GM12878 (cell line): ENCODE measurements at regions not wholly inside any gene's neighbourhood (a gene's known extent, or its start where the extent isn't known, plus 50 kb on each side); places are given as distances from the start of the nearest gene placed in this dataset.

Experiments used
- ATAC-seq: fragments of 200-7000 bp; cut with Tn5 transposase; 3 replicates; pipeline ENCODE4 v1.9.1; 2020; ENCODE audit warnings: mild to moderate bottlenecking, moderate library complexity
- BruUV-seq: library from RNA; stranded (reverse); fragments of 400-500 nt; replicated peaks from 2 replicates; lab custom pipeline; 2021; lab: Mats Ljungman, UMichigan
- CTCF ChIA-PET: fragments of 300-600 bp; sonication (Branson Sonifier 250); formaldehyde crosslinking; extraction: SDS; loops from one replicate; lab custom pipeline; 2021; ENCODE audit warnings: inconsistent platforms; lab: Yijun Ruan, JAX
- POLR2A ChIA-PET: fragments of 350-600 bp; formaldehyde crosslinking; extraction: SDS; loops from one replicate; lab custom pipeline; 2021; ENCODE audit warnings: inconsistent platforms; lab: Charles Lee
- RAD21 ChIA-PET: fragments of 300-600 bp; sonication (Branson Sonifier 250); formaldehyde crosslinking; loops from one replicate; lab custom pipeline; 2023; ENCODE audit warnings: antibody characterized with exemption; ENCODE audit not compliant: unreplicated experiment; lab: Charles Lee
- SMC1A ChIA-PET: fragments of 300-600 bp; sonication (Branson Sonifier 250); formaldehyde crosslinking; loops from one replicate; lab custom pipeline; 2023; ENCODE audit not compliant: unreplicated experiment, uncharacterized antibody; lab: Charles Lee
- DNase-seq: peaks from one replicate; pipeline ENCODE4 v3.0.0-alpha.2; 2011; ENCODE audit warnings: low read depth, low spot score
- FAIRE-seq: peaks from 3 replicates; lab custom pipeline; 2011; peaks lifted over from hg19 to GRCh38; lab: Jason Lieb, UNC
- H2AFZ ChIP-seq: 2 replicates; pipeline ENCODE4 v1.6.0; 2011; ENCODE audit warnings: low read depth, low read length, control low read depth; ENCODE audit not compliant: control insufficient read depth
- H3K27ac ChIP-seq: 2 replicates; pipeline ENCODE4 v1.5.1; 2011; ENCODE audit warnings: control low read depth; ENCODE audit not compliant: control insufficient read depth, insufficient read depth
- H3K27me3 ChIP-seq, 2 experiments: replicated peaks in 1 of 2; 2 replicates each; pipeline versions ENCODE4 v1.6.0 to v1.6.1; 2011; ENCODE audit warnings: low read length in 1 of 2; ENCODE audit not compliant: control insufficient read depth in 2 of 2, insufficient read depth in 2 of 2
- H3K36me3 ChIP-seq, 2 experiments: 2 replicates each; pipeline ENCODE4 v1.5.1; 2011; ENCODE audit warnings: low read length in 1 of 2; ENCODE audit not compliant: control insufficient read depth in 2 of 2, insufficient read depth in 2 of 2
- H3K4me1 ChIP-seq: 2 replicates; pipeline ENCODE4 v1.6.1; 2011; ENCODE audit warnings: mild to moderate bottlenecking, low read length, moderate library complexity, mixed read lengths; ENCODE audit not compliant: control insufficient read depth, insufficient read depth
- H3K4me2 ChIP-seq: 2 replicates; pipeline ENCODE4 v1.6.0; 2011; ENCODE audit warnings: control low read depth; ENCODE audit not compliant: control insufficient read depth, insufficient read depth
- H3K4me3 ChIP-seq: fragments of 200-600 bp; sonication (generic); 2 replicates; pipeline ENCODE4 v1.5.1; 2016
- H3K79me2 ChIP-seq: 2 replicates; pipeline ENCODE4 v1.6.0; 2011; ENCODE audit warnings: low read length; ENCODE audit not compliant: control insufficient read depth, insufficient read depth
- H3K9ac ChIP-seq: 2 replicates; pipeline ENCODE4 v1.8.0; 2011; ENCODE audit warnings: low read length, control low read depth, mixed read lengths; ENCODE audit not compliant: control insufficient read depth, insufficient read depth
- H3K9me3 ChIP-seq: replicated peaks from 3 replicates; pipeline ENCODE4 v1.5.1; 2011; ENCODE audit warnings: mild to moderate bottlenecking, low read length; ENCODE audit not compliant: control insufficient read depth, insufficient read depth
- H4K20me1 ChIP-seq: 2 replicates; pipeline ENCODE4 v1.6.0; 2011; ENCODE audit not compliant: control insufficient read depth, insufficient read depth
- BRCA1 ChIP-seq: IDR thresholded peaks from 2 replicates; pipeline ENCODE4 v1.6.1; 2011; ENCODE audit warnings: low read depth, low read length, improper control_type of control experiment
- CHD1 ChIP-seq: IDR thresholded peaks from 2 replicates; pipeline ENCODE4 v1.6.1; 2012; ENCODE audit warnings: low read depth, low read length, improper control_type of control experiment
- HCFC1 ChIP-seq: fragments of 150-350 bp; IDR thresholded peaks from 2 replicates; pipeline ENCODE4 v1.6.1; 2014; ENCODE audit warnings: low read length
- MEF2A ChIP-seq: IDR thresholded peaks from 2 replicates; pipeline ENCODE4 v1.6.1; 2011; ENCODE audit warnings: low read depth, mild to moderate bottlenecking, low read length, moderate library complexity; ENCODE audit not compliant: insufficient read depth
- PAX5 ChIP-seq: IDR thresholded peaks from 2 replicates; pipeline ENCODE4 v1.6.1; 2011; ENCODE audit warnings: low read depth, low read length, borderline replicate concordance
- RB1 ChIP-seq: fragments of 450-650 bp; formaldehyde crosslinking; IDR thresholded peaks from 2 replicates; pipeline ENCODE4 v1.6.1; 2017; ENCODE audit warnings: mild to moderate bottlenecking, borderline replicate concordance
- SP1 ChIP-seq: IDR thresholded peaks from one replicate; pipeline ENCODE4 v1.6.1; 2011; ENCODE audit warnings: low read depth, low read length
- SRF ChIP-seq, 2 experiments: IDR thresholded peaks; 2 replicates each; pipeline ENCODE4 v1.6.1; 2011; ENCODE audit warnings: low read depth in 2 of 2, low read length in 2 of 2, mild to moderate bottlenecking in 1 of 2, moderate library complexity in 1 of 2
- WGBS: methylation state at CpG from one replicate; pipeline ENCODE4 v1.1.6; 2016; ENCODE audit warnings: low lambda C conversion rate; ENCODE audit not compliant: insufficient replicate concordance, insufficient coverage; ENCODE audit errors: missing lambda C conversion rate; 5-methylcytosine and 5-hydroxymethylcytosine counted together
- in situ Hi-C: fragments of 300-500 bp; cut with MboI; formaldehyde crosslinking; loops from 9 replicates; pipeline ENCODE4 v1.14.3; 2018; ENCODE audit warnings: mixed read lengths
- intact Hi-C: fragments of 100-400 bp; cut with micrococcal nuclease; formaldehyde crosslinking; loops from one replicate; pipeline ENCODE4 v1.14.2; 2022; ENCODE audit not compliant: unreplicated experiment
- TF ChIP-seq, protein P1 (sequence below): fragments of 450-650 bp; conservative IDR thresholded peaks from 2 replicates; pipeline ENCODE4 v1.6.1; 2017; ENCODE audit warnings: mild to moderate bottlenecking, moderate library complexity
- TF ChIP-seq, protein P2 (sequence below): IDR thresholded peaks from 2 replicates; pipeline ENCODE4 v1.6.1; 2012; ENCODE audit warnings: low read depth, low read length, improper control_type of control experiment
- TF ChIP-seq, protein P3 (sequence below): fragments of 450-650 bp; IDR thresholded peaks from 2 replicates; pipeline ENCODE4 v1.6.1; 2017; ENCODE audit warnings: mild to moderate bottlenecking, moderate library complexity
- TF ChIP-seq, protein P4 (sequence below): fragments of 450-650 bp; IDR thresholded peaks from 2 replicates; pipeline ENCODE4 v1.6.1; 2017; ENCODE audit warnings: low read depth, mild to moderate bottlenecking, moderate library complexity

DNA sequence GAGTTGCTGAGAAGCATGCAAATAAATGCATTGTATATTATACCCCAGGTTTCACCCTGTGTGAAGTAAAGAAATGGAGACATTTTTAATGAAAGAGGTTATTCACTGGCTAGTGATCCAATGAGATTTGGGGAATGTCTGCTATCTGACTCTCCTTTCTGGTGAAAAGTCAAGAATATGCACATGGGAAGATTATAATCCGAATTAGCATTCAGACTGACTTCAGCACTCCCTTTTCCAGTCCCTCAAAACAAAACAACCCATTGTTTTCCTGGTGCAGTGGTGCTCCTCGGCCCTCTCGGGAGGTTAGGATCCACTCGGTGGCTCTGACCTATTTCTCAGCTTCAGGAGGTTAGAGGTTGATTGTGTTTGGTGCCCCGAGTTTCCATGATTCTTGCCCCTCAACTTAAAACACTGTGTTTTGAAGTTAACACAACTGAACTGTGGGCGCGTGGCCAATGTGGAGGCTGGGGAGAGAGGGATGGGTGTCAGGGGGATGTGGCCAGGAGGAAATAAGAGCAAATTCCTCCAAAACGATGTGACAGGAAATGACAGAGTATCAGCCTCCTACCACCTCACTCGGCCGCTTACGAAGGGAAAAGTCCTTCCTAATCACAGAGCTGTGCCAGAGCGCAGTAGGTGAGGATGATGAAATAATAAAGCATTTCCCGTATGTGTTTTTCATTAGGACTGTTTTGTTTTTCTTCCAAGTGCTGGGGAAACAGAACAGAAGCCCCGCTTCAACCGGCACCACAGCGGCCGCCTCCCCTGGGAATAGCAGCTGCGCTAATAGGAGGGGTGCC, 440.1 kb downstream of the MTX2 start:
- intact Hi-C loops (no loop called here), in situ Hi-C loops (no loop called here)
- no peaks in the 10 kb centered on the region for H3K36me3 ChIP-seq
- no peaks in the 10 kb centered on the region; the same call in 2 of the 3 replicates for H3K9me3 ChIP-seq
- H3K79me2 ChIP-seq, result no peaks in the 10 kb centered on the region
- FAIRE-seq, result no peak
- H3K9ac ChIP-seq, result no peak overlapping the region
- 60% methylated on average over 18 of the region's 18 CpGs for WGBS
- H3K27me3 ChIP-seq, result peaks cover 2 to 5% of the 10 kb centered on the region in 2 experiments; a peak in 2 of 4 replicates
- no peaks in the 10 kb centered on the region for H3K4me1 ChIP-seq
- RAD21 ChIA-PET, result no interaction called here
- ATAC-seq, result no peak
- CTCF ChIA-PET, result interaction anchor here (0.6 kb wide), 1 partner anchor 424 kb away, joined by 3 read pairs; no protein-coding TSS in a partner anchor
- POLR2A ChIA-PET, result no interaction called here
- H3K4me2 ChIP-seq, result no peak overlapping the region
- no peak overlapping the region for H2AFZ ChIP-seq
- H3K27ac ChIP-seq, result no peak overlapping the region
- no peaks in the 10 kb centered on the region for H4K20me1 ChIP-seq
- SMC1A ChIA-PET, result interaction anchor here (1.1 to 1.5 kb wide), 2 partner anchors 9 to 10 kb away, joined by 3 read pairs; no protein-coding TSS in a partner anchor
- no TSS peak for BruUV-seq
- no peak overlapping the region for H3K4me3 ChIP-seq
- DNase-seq, result no peak
- TF ChIP-seq RB1 (no peak), SP1 (no peak), PAX5 (no peak), BRCA1 (no peak), SRF (IDR thresholded peaks at IDR 0.05; ENCODE audit: low read depth in 2 of 2, low read length in 2 of 2) (no peak), MEF2A (no peak), HCFC1 (no peak), CHD1 (no peak)
- TF ChIP-seq, protein P1, sequence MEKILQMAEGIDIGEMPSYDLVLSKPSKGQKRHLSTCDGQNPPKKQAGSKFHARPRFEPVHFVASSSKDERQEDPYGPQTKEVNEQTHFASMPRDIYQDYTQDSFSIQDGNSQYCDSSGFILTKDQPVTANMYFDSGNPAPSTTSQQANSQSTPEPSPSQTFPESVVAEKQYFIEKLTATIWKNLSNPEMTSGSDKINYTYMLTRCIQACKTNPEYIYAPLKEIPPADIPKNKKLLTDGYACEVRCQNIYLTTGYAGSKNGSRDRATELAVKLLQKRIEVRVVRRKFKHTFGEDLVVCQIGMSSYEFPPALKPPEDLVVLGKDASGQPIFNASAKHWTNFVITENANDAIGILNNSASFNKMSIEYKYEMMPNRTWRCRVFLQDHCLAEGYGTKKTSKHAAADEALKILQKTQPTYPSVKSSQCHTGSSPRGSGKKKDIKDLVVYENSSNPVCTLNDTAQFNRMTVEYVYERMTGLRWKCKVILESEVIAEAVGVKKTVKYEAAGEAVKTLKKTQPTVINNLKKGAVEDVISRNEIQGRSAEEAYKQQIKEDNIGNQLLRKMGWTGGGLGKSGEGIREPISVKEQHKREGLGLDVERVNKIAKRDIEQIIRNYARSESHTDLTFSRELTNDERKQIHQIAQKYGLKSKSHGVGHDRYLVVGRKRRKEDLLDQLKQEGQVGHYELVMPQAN, result no peak
- TF ChIP-seq, protein P2, sequence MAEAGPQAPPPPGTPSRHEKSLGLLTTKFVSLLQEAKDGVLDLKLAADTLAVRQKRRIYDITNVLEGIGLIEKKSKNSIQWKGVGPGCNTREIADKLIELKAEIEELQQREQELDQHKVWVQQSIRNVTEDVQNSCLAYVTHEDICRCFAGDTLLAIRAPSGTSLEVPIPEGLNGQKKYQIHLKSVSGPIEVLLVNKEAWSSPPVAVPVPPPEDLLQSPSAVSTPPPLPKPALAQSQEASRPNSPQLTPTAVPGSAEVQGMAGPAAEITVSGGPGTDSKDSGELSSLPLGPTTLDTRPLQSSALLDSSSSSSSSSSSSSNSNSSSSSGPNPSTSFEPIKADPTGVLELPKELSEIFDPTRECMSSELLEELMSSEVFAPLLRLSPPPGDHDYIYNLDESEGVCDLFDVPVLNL, result no peak
- TF ChIP-seq, protein P3, sequence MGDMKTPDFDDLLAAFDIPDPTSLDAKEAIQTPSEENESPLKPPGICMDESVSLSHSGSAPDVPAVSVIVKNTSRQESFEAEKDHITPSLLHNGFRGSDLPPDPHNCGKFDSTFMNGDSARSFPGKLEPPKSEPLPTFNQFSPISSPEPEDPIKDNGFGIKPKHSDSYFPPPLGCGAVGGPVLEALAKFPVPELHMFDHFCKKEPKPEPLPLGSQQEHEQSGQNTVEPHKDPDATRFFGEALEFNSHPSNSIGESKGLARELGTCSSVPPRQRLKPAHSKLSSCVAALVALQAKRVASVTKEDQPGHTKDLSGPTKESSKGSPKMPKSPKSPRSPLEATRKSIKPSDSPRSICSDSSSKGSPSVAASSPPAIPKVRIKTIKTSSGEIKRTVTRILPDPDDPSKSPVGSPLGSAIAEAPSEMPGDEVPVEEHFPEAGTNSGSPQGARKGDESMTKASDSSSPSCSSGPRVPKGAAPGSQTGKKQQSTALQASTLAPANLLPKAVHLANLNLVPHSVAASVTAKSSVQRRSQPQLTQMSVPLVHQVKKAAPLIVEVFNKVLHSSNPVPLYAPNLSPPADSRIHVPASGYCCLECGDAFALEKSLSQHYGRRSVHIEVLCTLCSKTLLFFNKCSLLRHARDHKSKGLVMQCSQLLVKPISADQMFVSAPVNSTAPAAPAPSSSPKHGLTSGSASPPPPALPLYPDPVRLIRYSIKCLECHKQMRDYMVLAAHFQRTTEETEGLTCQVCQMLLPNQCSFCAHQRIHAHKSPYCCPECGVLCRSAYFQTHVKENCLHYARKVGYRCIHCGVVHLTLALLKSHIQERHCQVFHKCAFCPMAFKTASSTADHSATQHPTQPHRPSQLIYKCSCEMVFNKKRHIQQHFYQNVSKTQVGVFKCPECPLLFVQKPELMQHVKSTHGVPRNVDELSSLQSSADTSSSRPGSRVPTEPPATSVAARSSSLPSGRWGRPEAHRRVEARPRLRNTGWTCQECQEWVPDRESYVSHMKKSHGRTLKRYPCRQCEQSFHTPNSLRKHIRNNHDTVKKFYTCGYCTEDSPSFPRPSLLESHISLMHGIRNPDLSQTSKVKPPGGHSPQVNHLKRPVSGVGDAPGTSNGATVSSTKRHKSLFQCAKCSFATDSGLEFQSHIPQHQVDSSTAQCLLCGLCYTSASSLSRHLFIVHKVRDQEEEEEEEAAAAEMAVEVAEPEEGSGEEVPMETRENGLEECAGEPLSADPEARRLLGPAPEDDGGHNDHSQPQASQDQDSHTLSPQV, result no peak
- TF ChIP-seq, protein P4, sequence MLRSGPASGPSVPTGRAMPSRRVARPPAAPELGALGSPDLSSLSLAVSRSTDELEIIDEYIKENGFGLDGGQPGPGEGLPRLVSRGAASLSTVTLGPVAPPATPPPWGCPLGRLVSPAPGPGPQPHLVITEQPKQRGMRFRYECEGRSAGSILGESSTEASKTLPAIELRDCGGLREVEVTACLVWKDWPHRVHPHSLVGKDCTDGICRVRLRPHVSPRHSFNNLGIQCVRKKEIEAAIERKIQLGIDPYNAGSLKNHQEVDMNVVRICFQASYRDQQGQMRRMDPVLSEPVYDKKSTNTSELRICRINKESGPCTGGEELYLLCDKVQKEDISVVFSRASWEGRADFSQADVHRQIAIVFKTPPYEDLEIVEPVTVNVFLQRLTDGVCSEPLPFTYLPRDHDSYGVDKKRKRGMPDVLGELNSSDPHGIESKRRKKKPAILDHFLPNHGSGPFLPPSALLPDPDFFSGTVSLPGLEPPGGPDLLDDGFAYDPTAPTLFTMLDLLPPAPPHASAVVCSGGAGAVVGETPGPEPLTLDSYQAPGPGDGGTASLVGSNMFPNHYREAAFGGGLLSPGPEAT, result no peak
